H1 (cell line): ENCODE measurements at regions not wholly inside any gene's neighbourhood (a gene's known extent, or its start where the extent isn't known, plus 50 kb on each side); places are given as distances from the start of the nearest gene placed in this dataset.

Experiments
- CTCF ChIA-PET: fragments of 300-600 bp; sonication (Branson Sonifier 250); formaldehyde crosslinking; loops from one replicate; lab custom pipeline; 2021; ENCODE audit not compliant: partially characterized antibody; lab: Charles Lee
- POLR2A ChIA-PET: fragments of 300-600 bp; sonication (Branson Sonifier 250); formaldehyde crosslinking; loops from one replicate; lab custom pipeline; 2021; ENCODE audit warnings: inconsistent platforms; ENCODE audit not compliant: partially characterized antibody; lab: Charles Lee
- DNase-seq, 2 experiments: peaks; one replicate each; pipeline versions ENCODE4 v3.0.0 to v3.0.0-alpha.2; 2010 to 2022; ENCODE audit warnings: low spot score in 2 of 2, low read depth in 1 of 2, mixed read lengths in 1 of 2
- FAIRE-seq: peaks from 2 replicates; lab custom pipeline; 2011; peaks lifted over from hg19 to GRCh38; lab: Jason Lieb, UNC
- H2AFZ ChIP-seq: 2 replicates; pipeline ENCODE4 v1.8.1; 2012; ENCODE audit warnings: low read length, inconsistent platforms
- H2AK5ac ChIP-seq: 2 replicates; pipeline ENCODE4 v1.6.1; 2013; ENCODE audit warnings: low read depth, low read length
- H2BK120ac ChIP-seq: replicated peaks from 2 replicates; pipeline ENCODE3; 2013; ENCODE audit warnings: low read depth, low read length, inconsistent platforms
- H2BK12ac ChIP-seq: 2 replicates; pipeline ENCODE4 v1.6.1; 2013; ENCODE audit warnings: low read depth, low read length
- H2BK15ac ChIP-seq: 2 replicates; pipeline ENCODE4 v1.6.1; 2013; ENCODE audit warnings: low read length
- H2BK20ac ChIP-seq: 2 replicates; pipeline ENCODE4 v1.6.1; 2013; ENCODE audit warnings: low read length
- H2BK5ac ChIP-seq: 2 replicates; pipeline ENCODE4 v1.6.1; 2013; ENCODE audit warnings: low read depth, low read length
- H3K14ac ChIP-seq: 2 replicates; pipeline ENCODE4 v1.6.1; 2013; ENCODE audit warnings: inconsistent platforms; ENCODE audit not compliant: insufficient read length
- H3K18ac ChIP-seq: 2 replicates; pipeline ENCODE4 v1.6.1; 2013; ENCODE audit warnings: low read length; ENCODE audit errors: extremely low read depth
- H3K23ac ChIP-seq: 2 replicates; pipeline ENCODE4 v1.6.1; 2013; ENCODE audit warnings: inconsistent platforms; ENCODE audit not compliant: insufficient read length
- H3K23me2 ChIP-seq: 2 replicates; pipeline ENCODE4 v1.6.1; 2013; ENCODE audit warnings: low read depth, low read length
- H3K27ac ChIP-seq: 2 replicates; pipeline ENCODE4 v1.6.1; 2011; ENCODE audit warnings: low read depth, low read length, inconsistent platforms
- H3K27me3 ChIP-seq, 4 experiments: replicated peaks in 1 of 4; 1 replicate in 1 of 4; 2 replicates in 3 of 4; pipeline versions ENCODE4 v1.6.1 to v1.8.1; 2011 to 2013; ENCODE audit warnings: low read length in 3 of 4, mild to moderate bottlenecking in 3 of 4, inconsistent platforms in 2 of 4, mixed read lengths in 2 of 4, moderate library complexity in 1 of 4; ENCODE audit not compliant: control insufficient read depth in 3 of 4, insufficient read depth in 3 of 4; ENCODE audit errors: extremely low read depth in 1 of 4
- H3K36me3 ChIP-seq, 4 experiments: 2 replicates each; pipeline versions ENCODE4 v1.6.1 to v1.8.1; 2011 to 2013; ENCODE audit warnings: mild to moderate bottlenecking in 4 of 4, low read length in 3 of 4, moderate library complexity in 2 of 4, control low read depth in 1 of 4, inconsistent platforms in 1 of 4; ENCODE audit not compliant: insufficient read depth in 4 of 4, control insufficient read depth in 2 of 4
- H3K4ac ChIP-seq: replicated peaks from 2 replicates; pipeline ENCODE3; 2013; ENCODE audit warnings: low read length, low read depth, mixed read lengths, inconsistent platforms; ENCODE audit not compliant: insufficient read length
- H3K4me1 ChIP-seq, 4 experiments: replicated peaks in 1 of 4; 1 replicate in 1 of 4; 2 replicates in 3 of 4; pipeline versions ENCODE4 v1.6.1 to v1.8.1; 2011 to 2013; ENCODE audit warnings: low read length in 3 of 4, inconsistent platforms in 2 of 4, mixed read lengths in 1 of 4; ENCODE audit not compliant: insufficient read depth in 4 of 4, control insufficient read depth in 3 of 4
- H3K4me2 ChIP-seq, 2 experiments: 2 replicates each; pipeline versions ENCODE4 v1.6.1 to v1.8.1; 2011 to 2013; ENCODE audit warnings: low read depth in 2 of 2, low read length in 2 of 2, control low read depth in 1 of 2, inconsistent platforms in 1 of 2, mild to moderate bottlenecking in 1 of 2; ENCODE audit not compliant: insufficient read depth in 1 of 2
- H3K4me3 ChIP-seq, 4 experiments: fragments of 200-600, 300-600 bp in 1 of 4; sonication (generic), shearing (Covaris generic), sonication (Bioruptor Twin) in 1 of 4; 2 replicates each; pipeline versions ENCODE4 v1.5.1 to v1.8.1; 2011 to 2016; ENCODE audit warnings: low read length in 4 of 4, low read depth in 3 of 4, control low read depth in 2 of 4, inconsistent platforms in 2 of 4, mild to moderate bottlenecking in 2 of 4, mixed read lengths in 1 of 4, moderate library complexity in 1 of 4; ENCODE audit not compliant: insufficient read depth in 2 of 4; ENCODE audit errors: extremely low read depth in 1 of 4
- H3K56ac ChIP-seq: replicated peaks from 2 replicates; pipeline ENCODE3; 2013; ENCODE audit warnings: low read depth, mild to moderate bottlenecking, mixed read lengths, low read length, inconsistent platforms; ENCODE audit not compliant: insufficient read length
- H3K79me1 ChIP-seq: 2 replicates; pipeline ENCODE4 v1.6.1; 2013; ENCODE audit warnings: low read depth, low read length, control low read depth
- H3K79me2 ChIP-seq, 2 experiments: 2 replicates each; pipeline versions ENCODE4 v1.6.1 to v1.8.1; 2012 to 2013; ENCODE audit warnings: low read length in 2 of 2, mild to moderate bottlenecking in 2 of 2, inconsistent platforms in 1 of 2; ENCODE audit not compliant: insufficient read depth in 2 of 2, control insufficient read depth in 1 of 2
- H3K9ac ChIP-seq, 4 experiments: replicated peaks in 1 of 4; 1 replicate in 1 of 4; 2 replicates in 3 of 4; pipeline versions ENCODE4 v1.6.1 to v1.8.1; 2011 to 2013; ENCODE audit warnings: low read depth in 3 of 4, low read length in 3 of 4, control low read depth in 2 of 4, mild to moderate bottlenecking in 2 of 4, moderate library complexity in 2 of 4, inconsistent platforms in 1 of 4; ENCODE audit errors: extremely low read depth in 1 of 4
- H3K9me3 ChIP-seq, 2 experiments: 2 replicates each; pipeline versions ENCODE4 v1.6.1 to v1.8.1; 2012 to 2013; ENCODE audit warnings: mild to moderate bottlenecking in 2 of 2, moderate library complexity in 2 of 2, control low read depth in 1 of 2, inconsistent platforms in 1 of 2, low read depth in 1 of 2, low read length in 1 of 2, mixed read lengths in 1 of 2; ENCODE audit not compliant: insufficient read depth in 2 of 2
- H4K20me1 ChIP-seq, 2 experiments: replicated peaks in 1 of 2; 2 replicates each; pipeline versions ENCODE3 to v1.8.1; 2011 to 2013; ENCODE audit warnings: inconsistent platforms in 2 of 2, low read length in 2 of 2, mild to moderate bottlenecking in 1 of 2; ENCODE audit not compliant: insufficient read depth in 2 of 2, control insufficient read depth in 1 of 2
- H4K5ac ChIP-seq: 2 replicates; pipeline ENCODE4 v1.6.1; 2013; ENCODE audit warnings: low read length, low read depth, mixed read lengths, inconsistent platforms; ENCODE audit not compliant: insufficient read length
- H4K8ac ChIP-seq: 2 replicates; pipeline ENCODE4 v1.8.0; 2013; ENCODE audit warnings: mild to moderate bottlenecking, moderate library complexity, low read length, inconsistent platforms; ENCODE audit not compliant: insufficient read depth; ENCODE audit errors: extremely low read depth
- H4K91ac ChIP-seq: replicated peaks from 2 replicates; pipeline ENCODE3; 2013; ENCODE audit warnings: low read length, mixed read lengths, inconsistent platforms; ENCODE audit not compliant: insufficient read length
- ASH2L ChIP-seq: fragments of 200-600, 300-600 bp; sonication (generic); IDR thresholded peaks from one replicate; pipeline ENCODE4 v1.7.1; 2017; ENCODE audit warnings: low read length
- ATF2 ChIP-seq: IDR thresholded peaks from 2 replicates; pipeline ENCODE4 v1.6.1; 2012; ENCODE audit warnings: low read length, inconsistent platforms
- BRCA1 ChIP-seq: IDR thresholded peaks from 2 replicates; pipeline ENCODE4 v1.6.1; 2012; ENCODE audit warnings: low read depth, low read length, improper control_type of control experiment
- CHD2 ChIP-seq: IDR thresholded peaks from 2 replicates; pipeline ENCODE4 v1.6.1; 2012; ENCODE audit warnings: low read length, improper control_type of control experiment
- EGR1 ChIP-seq: IDR thresholded peaks from 2 replicates; pipeline ENCODE4 v1.6.1; 2011; ENCODE audit warnings: low read depth, low read length, borderline replicate concordance
- GTF2F1 ChIP-seq: IDR thresholded peaks from 2 replicates; pipeline ENCODE4 v1.6.1; 2012; ENCODE audit warnings: low read depth, low read length, improper control_type of control experiment, borderline replicate concordance
- HDAC6 ChIP-seq: IDR thresholded peaks from one replicate; pipeline ENCODE4 v1.7.1; 2012; ENCODE audit warnings: low read depth, mild to moderate bottlenecking, inconsistent platforms, low read length, moderate library complexity
- JUN ChIP-seq: IDR thresholded peaks from 2 replicates; pipeline ENCODE4 v1.6.1; 2011; ENCODE audit warnings: low read depth, mild to moderate bottlenecking, improper control_type of control experiment, low read length
- RXRA ChIP-seq: IDR thresholded peaks from 2 replicates; pipeline ENCODE4 v1.6.1; 2011; ENCODE audit warnings: low read depth, mild to moderate bottlenecking, low read length, moderate library complexity; ENCODE audit not compliant: insufficient read depth
- SIN3A ChIP-seq, 2 experiments: IDR thresholded peaks in 1 of 2; conservative IDR thresholded peaks in 1 of 2; 2 replicates each; pipeline ENCODE4 v1.6.1; 2011 to 2012; ENCODE audit warnings: low read length in 2 of 2, improper control_type of control experiment in 1 of 2, low read depth in 1 of 2, mild to moderate bottlenecking in 1 of 2
- SIRT6 ChIP-seq: IDR thresholded peaks from one replicate; pipeline ENCODE4 v1.7.1; 2012; ENCODE audit warnings: low read length, inconsistent platforms
- SIX5 ChIP-seq: IDR thresholded peaks from 2 replicates; pipeline ENCODE4 v1.6.1; 2011; ENCODE audit warnings: mild to moderate bottlenecking, low read depth, low read length
- SP1 ChIP-seq: IDR thresholded peaks from 2 replicates; pipeline ENCODE4 v1.6.1; 2011; ENCODE audit warnings: low read depth, low read length
- TAF1 ChIP-seq: IDR thresholded peaks from 2 replicates; pipeline ENCODE4 v1.6.1; 2011; ENCODE audit warnings: mild to moderate bottlenecking, low read depth, low read length
- TBP ChIP-seq: IDR thresholded peaks from 2 replicates; pipeline ENCODE4 v1.6.1; 2011; ENCODE audit warnings: low read depth, low read length, improper control_type of control experiment
- WGBS, 2 experiments: shearing (Covaris generic) in 1 of 2; methylation state at CpG; one replicate each; pipeline versions ENCODE4 v1.1.6 to v1.1.7; 2013 to 2015; ENCODE audit warnings: low lambda C conversion rate in 2 of 2, mixed read lengths in 2 of 2, inconsistent platforms in 1 of 2, low coverage in 1 of 2, missing lambda C conversion rate in 1 of 2; ENCODE audit not compliant: insufficient replicate concordance in 2 of 2, insufficient coverage in 1 of 2, insufficient read length in 1 of 2; ENCODE audit errors: extremely low coverage in 1 of 2, missing lambda C conversion rate in 1 of 2; 5-methylcytosine and 5-hydroxymethylcytosine counted together

- H3K4ac ChIP-seq: no peak overlapping the region
- DNase-seq: no peak
- H3K79me2 ChIP-seq: no peaks in the 10 kb centered on the region
- no peak overlapping the region for H3K56ac ChIP-seq
- H3K4me2 ChIP-seq: no peak overlapping the region
- no peak for FAIRE-seq
- H3K14ac ChIP-seq: no peak overlapping the region
- H3K27me3 ChIP-seq: no peaks in the 10 kb centered on the region
- H2BK5ac ChIP-seq: no peak overlapping the region
- no peak overlapping the region for H3K4me3 ChIP-seq
- H3K27ac ChIP-seq: no peak overlapping the region
- no peaks in the 10 kb centered on the region for H3K23me2 ChIP-seq
- H4K5ac ChIP-seq: no peak overlapping the region
- no peak overlapping the region for H2AK5ac ChIP-seq
- H3K79me1 ChIP-seq: no peaks in the 10 kb centered on the region
- no peaks in the 10 kb centered on the region for H4K20me1 ChIP-seq
- H3K23ac ChIP-seq: no peak overlapping the region
- peaks cover 4 to 5% of the 10 kb centered on the region in 2 experiments; a peak in 1 of 4 replicates for H3K9me3 ChIP-seq
- H2BK20ac ChIP-seq: no peak overlapping the region
- 94% methylated on average over 2 of the region's 2 CpGs; no CpG with 5 or more reads in 1 of the 2 experiments for WGBS, 2 experiments
- no peak overlapping the region for H2BK15ac ChIP-seq
- H4K8ac ChIP-seq: no peak overlapping the region
- ChIA-PET POLR2A (no interaction called here), CTCF (no interaction called here)
- no peak overlapping the region for H3K9ac ChIP-seq
- H3K36me3 ChIP-seq: no peaks in the 10 kb centered on the region
- H3K4me1 ChIP-seq: no peaks in the 10 kb centered on the region
- no peak overlapping the region for H2BK120ac ChIP-seq
- H2BK12ac ChIP-seq: no peak overlapping the region
- no peak overlapping the region for H4K91ac ChIP-seq
- no peak overlapping the region for H2AFZ ChIP-seq
- H3K18ac ChIP-seq: no peak overlapping the region
- TF ChIP-seq TAF1 (no peak), TBP (no peak), SIN3A (conservative IDR thresholded peaks at IDR 0.05 in 1 of 2, IDR thresholded peaks at IDR 0.05 in 1 of 2; ENCODE audit: low read depth in 1 of 2, low read length in 2 of 2) (no peak), SIX5 (no peak), GTF2F1 (no peak), ASH2L (no peak), SIRT6 (no peak), JUN (no peak), CHD2 (no peak), RXRA (no peak), ATF2 (no peak), EGR1 (no peak), SP1 (no peak), HDAC6 (no peak), BRCA1 (no peak)
Observed at GRCh38 chr5:165913059-165913458, 2378.4 kb upstream of the WWC1 start.
